ENCODE measurements at regions not wholly inside any gene's neighbourhood (a gene's known extent, or its start where the extent isn't known, plus 50 kb on each side); places are given as distances from the start of the nearest gene placed in this dataset.
"Not testable (repeated sequence)": the region's sequence is repeated elsewhere in the genome, so short reads cannot be mapped to it uniquely, and the experiment has no call there.

- not testable (repeated sequence) for H3K4me3 ChIP-seq (ENCODE audit: control insufficient read depth, low read depth, low read length)
- peak; percentile 42 for DNase-seq (ENCODE audit: low read depth)
These were observed 274.8 kb downstream of the BCL2L11 start for GRCh38 chr2:111395350-111396128.

DNA sequence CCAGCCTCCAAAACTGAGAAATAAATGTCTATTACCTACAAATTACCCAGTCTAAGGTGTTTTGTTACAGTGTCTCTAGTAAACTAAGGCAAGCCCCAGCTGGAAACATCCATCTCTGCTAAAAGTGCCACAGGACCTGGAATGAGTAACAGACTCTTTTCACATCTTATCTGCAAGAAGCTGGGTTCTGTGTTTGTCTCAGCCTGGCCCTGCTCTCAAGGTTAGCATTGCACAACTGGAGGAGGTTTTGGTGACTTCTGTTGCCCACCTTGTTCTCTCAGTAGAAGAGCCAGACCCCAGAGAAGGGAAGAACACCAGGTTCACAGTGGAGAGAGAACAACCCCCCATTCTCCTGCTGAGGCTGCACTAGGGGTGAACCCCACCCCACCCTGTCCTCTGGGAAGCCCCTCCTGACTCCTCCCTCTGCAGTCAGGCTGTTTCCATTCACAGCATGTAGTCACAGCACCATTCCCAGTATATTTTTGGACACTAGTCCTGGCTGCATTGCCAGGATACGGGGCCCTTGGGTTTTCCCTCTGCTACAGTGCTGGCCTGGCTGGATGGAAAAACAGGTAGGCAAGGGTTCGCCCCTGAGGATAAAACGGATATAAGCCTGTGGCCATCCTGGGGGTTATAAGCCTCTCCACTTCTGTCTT lies 280.0 kb downstream of the BCL2L11 start:
- DNase-seq (ENCODE audit: low read depth), result not testable (repeated sequence)

GRCh38 chr2:111401270-111402140 lies 280.8 kb downstream of the BCL2L11 start:
- not testable (repeated sequence) for H3K4me3 ChIP-seq (ENCODE audit: control insufficient read depth, low read depth, low read length); DNase-seq (ENCODE audit: low read depth)

More for the DNA sequence above, 280.0 kb downstream of the BCL2L11 start:
- not testable (repeated sequence) for H3K4me3 ChIP-seq (ENCODE audit: control insufficient read depth, low read depth, low read length)

GRCh38 chr2:111402450-111402849 lies 281.7 kb downstream of the BCL2L11 start:
- DNase-seq (ENCODE audit: low read depth); H3K4me3 ChIP-seq (ENCODE audit: control insufficient read depth, low read depth, low read length): not testable (repeated sequence)

- H3K4me3 ChIP-seq (ENCODE audit: control insufficient read depth, low read depth, low read length), result not testable (repeated sequence)
These were observed 282.6 kb downstream of the BCL2L11 start for GRCh38 chr2:111403287-111403686.

DNA sequence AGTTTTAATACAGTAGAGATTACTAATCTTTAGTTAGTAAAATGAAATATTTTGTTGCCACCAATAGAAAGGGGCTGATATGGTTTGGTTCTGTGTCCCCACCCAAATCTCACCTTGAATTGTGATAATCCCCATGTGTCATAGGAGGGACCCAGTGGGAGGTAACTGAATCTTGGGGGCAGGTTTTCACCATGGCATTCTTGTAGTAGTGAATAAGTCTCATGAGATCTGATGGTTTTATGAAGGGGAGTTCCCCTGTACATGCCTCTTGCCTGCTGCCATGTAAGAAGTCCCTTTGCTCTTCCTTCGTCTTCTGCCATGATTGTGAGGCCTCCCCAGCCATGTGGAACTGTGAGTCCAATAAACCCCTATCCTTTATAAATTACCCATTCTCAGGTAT lies 285.9 kb downstream of the BCL2L11 start:
- not testable (repeated sequence) for DNase-seq (ENCODE audit: low read depth); H3K4me3 ChIP-seq (ENCODE audit: control insufficient read depth, low read depth, low read length)

More at GRCh38 chr2:111403287-111403686, 282.6 kb downstream of the BCL2L11 start:
- not testable (repeated sequence) for DNase-seq (ENCODE audit: low read depth)

DNA sequence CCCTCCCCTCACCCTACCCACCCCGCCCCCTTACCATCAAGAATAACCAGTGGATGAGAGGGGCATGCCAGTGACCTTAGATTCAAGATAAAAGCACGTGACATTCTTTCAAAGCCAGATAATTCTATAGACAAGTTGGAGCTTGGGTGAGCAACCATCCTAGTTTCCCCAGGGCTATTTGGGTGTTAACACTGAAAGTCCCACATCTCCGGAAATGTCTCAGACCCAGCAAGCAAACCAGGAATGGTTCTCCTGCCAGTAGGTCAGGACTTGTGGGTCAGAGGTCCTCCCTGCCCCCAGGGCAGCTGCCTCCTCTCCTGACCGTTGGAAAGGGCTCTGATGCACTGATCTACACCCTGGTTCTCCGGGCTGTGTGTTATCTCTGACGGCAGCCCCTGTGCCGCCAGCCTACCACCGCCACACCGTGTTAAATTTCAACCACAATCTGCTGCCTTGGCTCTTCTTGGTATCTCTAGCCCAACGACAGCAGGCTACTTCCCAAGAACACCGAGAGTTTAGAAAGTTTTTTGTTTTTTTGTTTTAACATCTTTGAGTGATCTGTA lies 287.0 kb downstream of the BCL2L11 start:
- H3K4me3 ChIP-seq (ENCODE audit: control insufficient read depth, low read depth, low read length); DNase-seq (ENCODE audit: low read depth): not testable (repeated sequence)

- H3K4me3 ChIP-seq (ENCODE audit: control insufficient read depth, low read depth, low read length); DNase-seq (ENCODE audit: low read depth): not testable (repeated sequence)
These were observed 290.2 kb downstream of the BCL2L11 start for GRCh38 chr2:111410868-111411406.

DNA sequence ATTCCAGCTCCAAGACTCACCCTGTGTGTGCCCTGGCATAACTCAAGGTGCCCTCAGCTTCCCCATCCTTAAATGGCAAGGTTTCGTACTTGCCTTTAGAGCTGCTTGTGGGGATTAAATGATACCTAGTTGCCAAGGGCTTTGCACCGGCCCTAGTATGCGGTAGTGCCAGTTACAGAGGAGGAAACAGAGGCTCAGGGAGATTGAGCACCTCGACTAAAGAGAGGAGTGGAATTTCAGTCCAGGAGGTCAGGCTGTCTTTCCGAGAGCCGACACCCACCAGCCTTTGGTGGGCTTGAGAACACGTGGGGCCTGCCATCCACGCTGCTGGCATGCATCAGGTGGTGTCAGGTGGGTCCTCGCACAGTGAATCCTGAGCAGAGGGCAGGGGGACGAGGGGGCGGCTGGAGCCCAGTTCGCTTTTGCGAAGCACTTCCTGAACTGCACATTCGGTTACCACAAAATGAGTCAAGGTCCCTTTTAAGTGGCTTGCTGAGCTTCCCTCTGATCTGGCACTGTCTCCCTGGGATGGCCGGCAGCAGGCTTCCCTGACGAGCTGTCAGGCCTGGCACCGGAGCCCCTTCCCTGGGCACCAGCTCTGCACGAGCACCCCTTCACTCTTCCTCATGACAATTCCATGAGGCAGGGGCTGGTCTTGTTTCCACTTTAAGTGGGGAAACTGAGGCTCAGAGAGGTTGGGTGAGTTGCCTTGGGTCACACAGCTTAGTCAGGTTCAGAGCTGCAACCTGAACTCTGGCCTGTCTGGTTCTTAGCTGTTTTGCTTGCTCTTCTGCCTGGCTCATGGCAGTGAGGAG lies 291.4 kb downstream of the BCL2L11 start:
- not testable (repeated sequence) for DNase-seq (ENCODE audit: low read depth); H3K4me3 ChIP-seq (ENCODE audit: control insufficient read depth, low read depth, low read length)

DNA sequence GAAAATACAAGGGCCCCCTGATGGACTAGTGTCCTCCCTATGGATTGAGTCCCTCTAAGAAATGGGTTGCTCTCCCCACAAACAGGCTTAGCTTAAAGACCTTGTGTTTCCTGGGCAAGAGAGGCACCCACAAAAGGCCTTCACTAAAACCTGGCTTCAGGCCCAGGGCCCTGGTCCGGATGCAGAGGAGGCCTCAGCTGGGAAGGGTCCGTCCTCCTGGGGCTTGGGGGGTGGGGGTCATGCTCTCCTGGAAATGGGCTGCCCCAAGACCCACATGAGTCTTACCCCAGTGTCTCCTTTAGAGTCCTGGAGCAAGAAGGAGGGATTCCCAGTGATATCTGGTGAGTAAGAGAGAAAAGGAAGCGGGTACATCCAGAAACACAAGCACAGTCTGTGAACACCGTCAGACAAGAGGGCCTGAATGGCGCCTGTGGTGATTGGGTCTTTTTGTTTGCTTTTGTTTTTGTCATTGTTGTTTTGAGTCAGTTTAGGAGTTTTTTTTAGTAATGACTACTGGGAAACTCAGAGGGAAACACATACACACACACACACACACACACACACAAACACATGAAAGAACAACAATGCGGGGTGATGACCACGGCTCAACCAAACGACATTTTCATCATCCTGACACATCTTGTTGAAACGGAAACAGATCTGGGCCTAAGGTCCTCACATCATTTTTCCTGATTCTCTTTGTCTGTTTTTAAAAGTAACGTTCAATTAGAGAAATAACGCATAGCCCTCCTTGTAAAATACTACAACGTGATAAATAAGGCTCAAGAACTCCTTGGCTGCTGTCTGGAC lies 292.3 kb downstream of the BCL2L11 start:
- not testable (repeated sequence) for H3K4me3 ChIP-seq (ENCODE audit: control insufficient read depth, low read depth, low read length); DNase-seq (ENCODE audit: low read depth)

DNA sequence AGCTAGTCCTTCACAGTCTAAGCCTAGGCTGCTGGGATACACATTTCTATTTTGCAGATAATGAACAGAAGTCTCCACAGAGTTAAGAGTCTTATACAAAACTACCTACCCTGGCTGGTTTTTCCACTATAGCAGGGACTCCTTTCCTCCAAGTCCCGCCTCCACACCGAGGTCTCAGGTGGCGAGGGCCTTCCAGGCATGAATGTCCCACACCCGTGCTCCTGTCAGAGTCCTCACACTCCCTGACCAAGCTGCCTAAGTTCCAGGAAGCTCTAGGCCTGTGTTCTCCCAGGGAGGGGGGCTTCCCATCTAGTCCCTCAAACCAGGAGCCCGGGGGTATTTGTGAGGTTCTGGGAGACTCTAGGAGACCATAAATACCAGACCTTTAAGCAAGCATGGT lies 293.2 kb downstream of the BCL2L11 start:
- H3K4me3 ChIP-seq (ENCODE audit: control insufficient read depth, low read depth, low read length); DNase-seq (ENCODE audit: low read depth): not testable (repeated sequence)

DNA sequence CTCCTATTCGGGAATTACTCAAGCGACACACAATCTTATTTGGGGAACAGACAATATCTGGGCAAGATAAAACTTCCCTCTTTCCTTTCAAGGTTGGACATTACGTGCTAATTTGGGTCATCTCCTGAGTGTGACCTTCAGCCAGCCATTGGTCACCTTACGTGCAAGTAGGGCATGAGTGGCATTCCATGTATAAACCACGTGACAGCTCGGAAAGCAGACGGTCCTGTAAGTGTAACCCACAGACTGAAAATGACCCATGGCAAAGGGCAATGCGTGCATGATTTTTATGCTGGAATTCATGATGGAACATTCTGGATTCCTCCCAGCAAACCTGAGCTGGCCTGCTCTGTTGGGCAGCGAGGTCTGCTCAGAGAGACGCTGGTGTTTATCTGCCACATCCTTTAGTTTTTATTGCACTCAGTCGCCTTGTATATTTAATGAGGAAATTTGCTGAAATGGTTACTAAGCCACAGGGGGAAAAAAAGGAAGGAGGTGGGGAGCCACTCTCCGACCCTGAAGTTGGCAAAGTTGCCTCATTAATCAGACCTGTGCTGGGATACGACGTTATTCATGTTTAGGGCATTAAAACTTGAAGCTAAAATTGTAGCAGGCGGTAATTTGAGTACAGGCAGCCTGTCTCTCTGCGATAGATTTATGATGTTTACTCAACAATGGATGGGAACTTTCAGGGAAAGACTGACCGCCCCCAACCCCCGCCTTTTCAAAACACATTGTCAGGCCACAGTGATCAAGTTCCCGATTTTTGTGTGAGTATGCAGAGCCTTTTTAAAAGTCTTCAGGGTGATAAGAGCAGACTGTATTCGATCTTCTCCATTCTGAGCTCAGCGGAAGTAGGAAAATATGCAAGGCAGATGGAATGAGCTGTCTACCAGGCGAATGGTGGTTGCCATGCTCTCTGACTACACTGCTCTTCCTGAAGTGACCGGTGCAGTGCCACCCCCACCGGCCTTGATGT lies 295.3 kb downstream of the BCL2L11 start:
- DNase-seq (ENCODE audit: low read depth); H3K4me3 ChIP-seq (ENCODE audit: control insufficient read depth, low read depth, low read length): not testable (repeated sequence)

GRCh38 chr2:111417026-111417425 lies 296.3 kb downstream of the BCL2L11 start:
- DNase-seq (ENCODE audit: low read depth); H3K4me3 ChIP-seq (ENCODE audit: control insufficient read depth, low read depth, low read length): not testable (repeated sequence)

DNA sequence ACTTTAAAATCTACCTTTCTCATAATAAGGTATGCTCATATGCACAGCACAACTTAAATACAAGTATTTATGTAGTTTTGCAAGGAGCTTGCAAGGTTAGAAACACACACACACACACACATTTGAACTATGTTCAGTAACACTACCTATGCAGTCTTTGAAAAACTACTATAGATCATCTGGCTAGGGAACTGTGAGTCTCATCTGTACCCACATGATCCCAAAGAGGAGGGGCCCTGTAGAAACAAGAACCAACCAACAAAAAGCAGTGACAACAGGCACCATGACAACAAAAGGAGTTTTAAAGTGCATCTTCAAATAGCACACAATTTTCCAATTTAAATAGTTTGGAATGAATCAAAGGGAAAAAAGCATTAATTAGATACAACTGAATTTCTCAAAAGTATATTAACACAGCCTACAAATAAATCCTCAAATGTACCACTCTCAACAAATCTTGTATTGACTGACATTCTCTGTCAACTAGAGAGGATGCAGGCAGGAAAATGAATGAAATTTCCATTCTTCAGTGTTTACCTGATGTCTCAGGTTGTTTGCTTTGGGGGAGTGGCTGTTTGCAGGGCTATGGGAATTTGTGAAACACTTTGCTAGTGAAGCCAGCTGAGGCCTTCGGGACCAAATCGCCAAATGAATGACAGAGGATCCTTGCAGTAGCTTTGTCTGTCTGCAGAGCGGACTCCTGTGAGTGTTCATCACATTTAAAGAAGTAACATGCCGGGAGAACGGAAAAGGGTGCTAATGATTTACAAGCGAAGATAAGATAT lies 297.6 kb downstream of the BCL2L11 start:
- not testable (repeated sequence) for DNase-seq (ENCODE audit: low read depth); H3K4me3 ChIP-seq (ENCODE audit: control insufficient read depth, low read depth, low read length)

DNA sequence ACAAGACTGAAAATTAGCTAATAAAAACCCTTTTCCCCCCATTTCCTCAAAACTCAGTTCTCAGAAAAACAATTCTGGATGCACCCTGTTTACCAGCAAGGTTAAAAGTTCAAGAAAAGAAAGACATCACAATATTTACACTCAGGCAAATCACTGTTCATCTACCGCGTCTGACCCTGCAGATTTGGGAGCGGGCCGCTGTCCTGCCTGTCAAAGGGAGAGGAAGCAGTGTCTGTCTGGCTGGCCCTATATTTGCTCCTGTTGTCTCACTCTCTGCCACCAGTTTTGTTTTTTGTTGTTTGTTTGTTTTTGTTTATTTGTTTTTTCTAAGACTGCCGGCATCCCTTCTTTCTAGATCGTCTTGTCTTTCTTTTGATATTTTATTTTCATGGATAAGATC lies 299.4 kb downstream of the BCL2L11 start:
- DNase-seq (ENCODE audit: low read depth); H3K4me3 ChIP-seq (ENCODE audit: control insufficient read depth, low read depth, low read length): not testable (repeated sequence)

Measured in AG09309 (cell line).